Erythroblast (primary cell): ENCODE measurements at regions not wholly inside any gene's neighbourhood (a gene's known extent, or its start where the extent isn't known, plus 50 kb on each side); places are given as distances from the start of the nearest gene placed in this dataset.

Experiments used
- GATA1 ChIP-seq: IDR thresholded peaks from 2 replicates; pipeline ENCODE4 v1.6.1; 2011; ENCODE audit warnings: low read depth, mild to moderate bottlenecking, control low read depth, low read length, moderate library complexity
- POLR2A ChIP-seq: IDR thresholded peaks from 2 replicates; pipeline ENCODE4 v1.6.1; 2011; ENCODE audit warnings: mild to moderate bottlenecking, low read length

DNA sequence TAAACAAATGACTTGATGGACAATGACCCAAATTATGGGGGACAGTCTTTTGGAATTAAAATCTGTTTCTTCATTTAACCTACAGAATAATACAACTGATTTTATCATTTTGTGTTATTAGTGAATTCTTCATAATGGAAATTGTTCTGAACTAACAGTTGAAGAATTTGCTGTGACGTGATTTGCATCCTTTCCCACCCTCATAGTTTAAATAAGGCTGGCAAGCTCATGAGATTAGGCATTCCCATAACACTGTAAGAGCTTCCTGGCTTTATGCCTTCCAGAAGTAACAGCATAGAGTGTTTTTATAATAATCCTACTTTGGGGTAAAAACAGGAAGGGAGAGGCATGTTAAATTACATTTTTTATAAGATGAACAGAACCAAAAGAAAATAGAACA is 95.7 kb downstream of the ATP6V1G3 start:
- TF ChIP-seq POLR2A (no peak), GATA1 (no peak)
